CD14-positive monocyte (primary cell): ENCODE measurements at regions not wholly inside any gene's neighbourhood (a gene's known extent, or its start where the extent isn't known, plus 50 kb on each side); places are given as distances from the start of the nearest gene placed in this dataset.

Experiments
- DNase-seq, 3 donors: peaks; one replicate each; pipeline ENCODE4 v3.0.0-alpha.2; 2011 to 2022
- H2AFZ ChIP-seq: 2 replicates; pipeline ENCODE4 v1.6.0; 2012; ENCODE audit warnings: mild to moderate bottlenecking, low read depth, low read length, inconsistent platforms; ENCODE audit not compliant: insufficient read depth, poor library complexity, severe bottlenecking
- H3K27ac ChIP-seq, 2 donors: 1 replicate in 1 of 2; 2 replicates in 1 of 2; pipeline ENCODE4 v1.5.1; 2012 to 2013; ENCODE audit warnings: low read length in 2 of 2, control low read depth in 1 of 2, inconsistent platforms in 1 of 2, low read depth in 1 of 2, mild to moderate bottlenecking in 1 of 2
- H3K27me3 ChIP-seq, 2 donors: one replicate each; pipeline versions ENCODE4 v1.6.0 to v1.6.1; 2011 to 2013; ENCODE audit warnings: low read length in 2 of 2; ENCODE audit not compliant: control insufficient read depth in 2 of 2, insufficient read depth in 2 of 2
- H3K36me3 ChIP-seq, 2 donors: replicated peaks in 1 of 2; 1 replicate in 1 of 2; 2 replicates in 1 of 2; pipeline versions ENCODE4 v1.5.1 to v1.6.1; 2012 to 2013; ENCODE audit warnings: low read length in 2 of 2, control low read depth in 1 of 2, inconsistent platforms in 1 of 2, mild to moderate bottlenecking in 1 of 2; ENCODE audit not compliant: insufficient read depth in 2 of 2, control insufficient read depth in 1 of 2
- H3K4me1 ChIP-seq, 2 donors: 1 replicate in 1 of 2; 2 replicates in 1 of 2; pipeline versions ENCODE4 v1.5.1 to v1.6.1; 2012 to 2013; ENCODE audit warnings: low read length in 2 of 2, control low read depth in 1 of 2, inconsistent platforms in 1 of 2, mild to moderate bottlenecking in 1 of 2, moderate library complexity in 1 of 2; ENCODE audit not compliant: insufficient read depth in 2 of 2, control insufficient read depth in 1 of 2
- H3K4me2 ChIP-seq: replicated peaks from 2 replicates; pipeline ENCODE3; 2012; ENCODE audit warnings: low read length, moderate library complexity, mild to moderate bottlenecking; ENCODE audit not compliant: poor library complexity, severe bottlenecking; ENCODE audit errors: extremely low read depth
- H3K4me3 ChIP-seq, 3 experiments: fragments of 200-600 bp in 1 of 3; sonication (generic) in 1 of 3; replicated peaks in 1 of 3; 1 replicate in 2 of 3; 2 replicates in 1 of 3; pipeline ENCODE4 v1.5.1; 2011 to 2013; ENCODE audit warnings: low read length in 3 of 3, mild to moderate bottlenecking in 3 of 3, control low read depth in 2 of 3, low read depth in 2 of 3, inconsistent platforms in 1 of 3, moderate library complexity in 1 of 3
- H3K79me2 ChIP-seq: 2 replicates; pipeline ENCODE4 v1.6.0; 2012; ENCODE audit warnings: mild to moderate bottlenecking, control low read depth, inconsistent platforms, low read length, moderate library complexity; ENCODE audit not compliant: insufficient read depth
- H3K9ac ChIP-seq: 2 replicates; pipeline ENCODE4 v1.6.0; 2017; ENCODE audit warnings: low read length, mild to moderate bottlenecking; ENCODE audit not compliant: insufficient read depth, poor library complexity, severe bottlenecking
- H3K9me3 ChIP-seq, 2 donors: replicated peaks in 1 of 2; 1 replicate in 1 of 2; 2 replicates in 1 of 2; pipeline versions ENCODE4 v1.5.1 to v1.6.1; 2012 to 2013; ENCODE audit warnings: low read length in 2 of 2, control low read depth in 1 of 2; ENCODE audit not compliant: control insufficient read depth in 1 of 2, insufficient read depth in 1 of 2
- H4K20me1 ChIP-seq: 2 replicates; pipeline ENCODE4 v1.6.0; 2012; ENCODE audit warnings: mild to moderate bottlenecking, low read length, control low read depth, moderate library complexity; ENCODE audit not compliant: insufficient read depth
- H3K27ac Mint-ChIP-seq, 7 donors: one replicate each; pipeline ENCODE4 v1.8.0; 2020; ENCODE audit warnings: mild to moderate bottlenecking in 7 of 7, mixed read lengths in 7 of 7, moderate library complexity in 6 of 7, inconsistent platforms in 2 of 7
- H3K27me3 Mint-ChIP-seq, 3 donors: one replicate each; pipeline ENCODE4 v1.8.0; 2021 to 2022; ENCODE audit warnings: low read depth in 3 of 3, mild to moderate bottlenecking in 3 of 3, mixed read lengths in 3 of 3, moderate library complexity in 3 of 3, inconsistent platforms in 1 of 3
- H3K36me3 Mint-ChIP-seq, 2 donors: one replicate each; pipeline ENCODE4 v1.8.0; 2020; ENCODE audit warnings: mixed read lengths in 2 of 2, inconsistent platforms in 1 of 2, mild to moderate bottlenecking in 1 of 2
- H3K4me1 Mint-ChIP-seq: one replicate; pipeline ENCODE4 v1.8.0; 2020; ENCODE audit warnings: mild to moderate bottlenecking, mixed read lengths
- H3K4me3 Mint-ChIP-seq, 2 donors: one replicate each; pipeline ENCODE4 v1.8.0; 2020; ENCODE audit warnings: mild to moderate bottlenecking in 2 of 2, mixed read lengths in 2 of 2, moderate library complexity in 1 of 2
- H3K9me3 Mint-ChIP-seq, 7 donors: one replicate each; pipeline ENCODE4 v1.8.0; 2020 to 2022; ENCODE audit warnings: mixed read lengths in 7 of 7, mild to moderate bottlenecking in 6 of 7, moderate library complexity in 6 of 7, inconsistent platforms in 2 of 7
- WGBS: methylation state at CpG from one replicate; pipeline ENCODE4 v1.1.5; 2013; ENCODE audit warnings: missing lambda C conversion rate; ENCODE audit not compliant: insufficient coverage; 5-methylcytosine and 5-hydroxymethylcytosine counted together
- intact Hi-C, 2 donors: fragments of 100-400 bp; cut with micrococcal nuclease; formaldehyde crosslinking; loops; one replicate each; pipeline versions ENCODE4 v1.15.0 to v1.15.1; 2023
- TF ChIP-seq, protein P1 (sequence below): fragments of 200-600 bp; IDR thresholded peaks from one replicate; pipeline ENCODE4 v1.8.0; 2022; ENCODE audit warnings: antibody characterized with exemption, mild to moderate bottlenecking

DNA sequence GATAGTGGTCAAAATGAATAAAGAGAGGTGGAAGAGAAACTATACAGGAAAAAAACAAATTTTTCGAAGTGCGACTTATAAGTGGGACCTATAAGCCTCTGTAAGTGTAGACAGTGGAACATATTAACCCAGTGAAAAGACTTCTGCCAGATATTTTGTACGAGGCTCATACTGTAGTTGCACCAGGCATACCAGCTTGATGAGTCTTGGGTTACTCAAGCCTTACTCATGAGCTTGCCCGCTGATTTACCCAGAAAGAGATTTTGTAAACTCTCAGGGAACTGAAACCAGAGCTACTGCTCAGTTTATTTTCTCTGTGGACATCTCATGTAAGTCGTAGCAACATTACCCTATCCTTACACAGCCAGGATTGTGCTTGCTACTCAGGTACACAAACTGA lies 708.0 kb upstream of the SOX9 start:
- 69% methylated on average over 3 of the region's 5 CpGs for WGBS
- no peak overlapping the region for H3K9ac ChIP-seq
- Mint-ChIP-seq H3K9me3 (peaks cover 0 to 4% (median 0%) of the 10 kb centered on the region in 7 donors), H3K27me3 (no peaks in the 10 kb centered on the region), H3K4me3 (no peak overlapping the region), H3K4me1 (no peaks in the 10 kb centered on the region), H3K27ac (no peak overlapping the region), H3K36me3 (no peaks in the 10 kb centered on the region)
- no peaks in the 10 kb centered on the region for H3K4me1 ChIP-seq
- intact Hi-C loops: no loop called here
- no peak for DNase-seq
- no peaks in the 10 kb centered on the region for H3K79me2 ChIP-seq
- no peaks in the 10 kb centered on the region for H4K20me1 ChIP-seq
- H3K9me3 ChIP-seq: peaks cover 0 to 7% of the 10 kb centered on the region in 2 donors
- no peak overlapping the region for H3K4me3 ChIP-seq
- H3K4me2 ChIP-seq: no peak overlapping the region
- H3K27ac ChIP-seq: no peak overlapping the region
- TF ChIP-seq, protein P1, sequence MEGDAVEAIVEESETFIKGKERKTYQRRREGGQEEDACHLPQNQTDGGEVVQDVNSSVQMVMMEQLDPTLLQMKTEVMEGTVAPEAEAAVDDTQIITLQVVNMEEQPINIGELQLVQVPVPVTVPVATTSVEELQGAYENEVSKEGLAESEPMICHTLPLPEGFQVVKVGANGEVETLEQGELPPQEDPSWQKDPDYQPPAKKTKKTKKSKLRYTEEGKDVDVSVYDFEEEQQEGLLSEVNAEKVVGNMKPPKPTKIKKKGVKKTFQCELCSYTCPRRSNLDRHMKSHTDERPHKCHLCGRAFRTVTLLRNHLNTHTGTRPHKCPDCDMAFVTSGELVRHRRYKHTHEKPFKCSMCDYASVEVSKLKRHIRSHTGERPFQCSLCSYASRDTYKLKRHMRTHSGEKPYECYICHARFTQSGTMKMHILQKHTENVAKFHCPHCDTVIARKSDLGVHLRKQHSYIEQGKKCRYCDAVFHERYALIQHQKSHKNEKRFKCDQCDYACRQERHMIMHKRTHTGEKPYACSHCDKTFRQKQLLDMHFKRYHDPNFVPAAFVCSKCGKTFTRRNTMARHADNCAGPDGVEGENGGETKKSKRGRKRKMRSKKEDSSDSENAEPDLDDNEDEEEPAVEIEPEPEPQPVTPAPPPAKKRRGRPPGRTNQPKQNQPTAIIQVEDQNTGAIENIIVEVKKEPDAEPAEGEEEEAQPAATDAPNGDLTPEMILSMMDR: no peak
- no peaks in the 10 kb centered on the region for H3K27me3 ChIP-seq
- no peaks in the 10 kb centered on the region for H3K36me3 ChIP-seq
- no peak overlapping the region for H2AFZ ChIP-seq

DNA sequence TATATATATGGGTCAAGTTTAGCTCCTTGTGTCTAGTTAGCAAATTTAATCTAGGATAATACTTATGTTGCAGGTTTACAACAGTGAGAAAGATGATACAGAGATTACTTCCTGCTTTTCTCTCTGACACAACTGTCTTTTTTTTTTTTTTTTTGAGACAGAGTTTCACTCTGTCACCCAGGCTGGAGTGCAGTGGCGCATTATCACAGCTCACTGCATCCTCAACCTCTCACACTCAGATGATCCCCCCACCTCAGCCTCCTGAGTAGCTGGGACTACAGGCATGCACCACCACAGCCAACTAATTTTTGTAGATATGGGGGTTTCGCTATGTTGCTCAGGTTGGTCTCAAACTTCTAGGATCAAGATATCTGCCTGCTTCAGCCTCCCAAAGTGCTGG lies 706.9 kb upstream of the SOX9 start:
- WGBS: no CpG with 5 or more reads among the region's 2 CpGs
- Histone ChIP-seq H3K9ac (no peak overlapping the region), H3K9me3 (peaks cover 0 to 2% of the 10 kb centered on the region in 2 donors), H3K4me1 (no peaks in the 10 kb centered on the region), H3K36me3 (no peaks in the 10 kb centered on the region), H3K27me3 (no peaks in the 10 kb centered on the region), H2AFZ (no peak overlapping the region), H3K4me2 (no peak overlapping the region), H4K20me1 (no peaks in the 10 kb centered on the region), H3K27ac (no peak overlapping the region), H3K79me2 (no peaks in the 10 kb centered on the region), H3K4me3 (no peak overlapping the region)
- Mint-ChIP-seq H3K27ac (no peak overlapping the region), H3K9me3 (peaks cover 0 to 4% (median 0%) of the 10 kb centered on the region in 7 donors), H3K4me1 (no peaks in the 10 kb centered on the region), H3K36me3 (no peaks in the 10 kb centered on the region), H3K27me3 (no peaks in the 10 kb centered on the region), H3K4me3 (no peak overlapping the region)
- TF ChIP-seq, protein P1: no peak
- intact Hi-C loops: no loop called here
- DNase-seq: no peak
